Activated CD4-positive, alpha-beta T cell treated with anti-CD3 and anti-CD28 coated beads, Interleukin-2, amount 10 ng/mL, durations not matched to agents 7 days and 5 days (primary cell): ENCODE measurements at regions not wholly inside any gene's neighbourhood (a gene's known extent, or its start where the extent isn't known, plus 50 kb on each side); places are given as distances from the start of the nearest gene placed in this dataset.
"Not testable (repeated sequence)": the region's sequence is repeated elsewhere in the genome, so short reads cannot be mapped to it uniquely, and the experiment has no call there.

Experiments
- CTCF ChIA-PET: fragments of 350-600 bp; sonication (Branson Sonifier 250); formaldehyde crosslinking; loops from one replicate; lab custom pipeline; 2021; ENCODE audit warnings: antibody characterized with exemption; lab: Charles Lee
- POLR2A ChIA-PET: fragments of 350-600 bp; sonication (Branson Sonifier 250); formaldehyde crosslinking; loops from one replicate; lab custom pipeline; 2021; ENCODE audit warnings: antibody characterized with exemption; lab: Charles Lee
- DNase-seq: peaks from one replicate; pipeline ENCODE4 v3.0.0-alpha.2; 2020
- H3K27ac Mint-ChIP-seq: one replicate; pipeline ENCODE4 v1.8.0; 2021; ENCODE audit warnings: mild to moderate bottlenecking, moderate library complexity, mixed read lengths
- H3K27me3 Mint-ChIP-seq: one replicate; pipeline ENCODE4 v1.8.0; 2021; ENCODE audit warnings: mixed read lengths
- H3K36me3 Mint-ChIP-seq: one replicate; pipeline ENCODE4 v1.8.0; 2021; ENCODE audit warnings: low read depth, mixed read lengths
- H3K4me1 Mint-ChIP-seq: one replicate; pipeline ENCODE4 v1.8.0; 2021; ENCODE audit warnings: mixed read lengths
- H3K4me3 Mint-ChIP-seq: one replicate; pipeline ENCODE4 v1.8.0; 2021; ENCODE audit warnings: mild to moderate bottlenecking, moderate library complexity, mixed read lengths
- H3K9me3 Mint-ChIP-seq: one replicate; pipeline ENCODE4 v1.8.0; 2021; ENCODE audit warnings: mixed read lengths

DNA sequence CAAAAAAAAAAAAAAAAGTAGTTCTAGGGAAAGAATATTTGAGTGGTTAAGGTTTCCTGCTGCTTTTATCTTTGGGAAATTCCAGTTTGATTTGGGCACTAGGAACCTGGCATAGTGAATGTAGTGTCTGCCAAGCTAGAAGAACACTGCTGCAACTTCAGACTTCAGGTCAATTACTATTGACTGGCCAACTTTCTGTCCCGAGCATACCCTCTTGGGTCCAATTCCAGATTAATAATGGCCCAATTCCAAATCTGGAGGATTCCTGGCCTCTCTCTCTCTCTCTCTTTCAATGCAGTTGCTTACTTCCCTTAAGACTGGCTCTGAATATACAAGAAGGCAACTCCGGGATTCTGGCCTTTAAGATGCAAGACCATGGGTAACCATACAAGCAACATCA, 74.9 kb downstream of the ANKEF1 start:
- no peaks in the 10 kb centered on the region for H3K4me1 Mint-ChIP-seq
- ChIA-PET CTCF (interaction anchor here (0.6 kb wide), 1 partner anchor 549 kb away, joined by 4 read pairs; no protein-coding TSS in a partner anchor), POLR2A (no interaction called here)
- H3K9me3 Mint-ChIP-seq: no peaks in the 10 kb centered on the region
- no peak overlapping the region for H3K27ac Mint-ChIP-seq
- no peaks in the 10 kb centered on the region for H3K27me3 Mint-ChIP-seq
- no peak for DNase-seq
- no peaks in the 10 kb centered on the region for H3K36me3 Mint-ChIP-seq
- no peak overlapping the region for H3K4me3 Mint-ChIP-seq

GRCh38 chr20:10110151-10110550, 75.4 kb downstream of the ANKEF1 start:
- Mint-ChIP-seq H3K36me3 (no peaks in the 10 kb centered on the region), H3K27ac (no peak overlapping the region), H3K27me3 (no peaks in the 10 kb centered on the region), H3K4me3 (no peak overlapping the region), H3K4me1 (peaks cover 4% of the 10 kb centered on the region), H3K9me3 (no peaks in the 10 kb centered on the region)
- ChIA-PET POLR2A (no interaction called here), CTCF (interaction anchor here (0.6 kb wide), 1 partner anchor 550 kb away, joined by 4 read pairs; no protein-coding TSS in a partner anchor)
- no peak for DNase-seq

- no peaks in the 10 kb centered on the region for H3K36me3 Mint-ChIP-seq
- ChIA-PET CTCF (interaction anchor here (0.5 kb wide), 1 partner anchor 964 kb away, joined by 3 read pairs; no protein-coding TSS in a partner anchor), POLR2A (no interaction called here)
- H3K9me3 Mint-ChIP-seq: no peaks in the 10 kb centered on the region
- H3K27me3 Mint-ChIP-seq: no peaks in the 10 kb centered on the region
- peaks cover 5% of the 10 kb centered on the region for H3K4me1 Mint-ChIP-seq
- DNase-seq: no peak
- H3K4me3 Mint-ChIP-seq: no peak overlapping the region
- no peak overlapping the region for H3K27ac Mint-ChIP-seq
Observed at GRCh38 chr20:10111139-10111958, 76.6 kb downstream of the ANKEF1 start.

- Mint-ChIP-seq H3K27ac (no peak overlapping the region), H3K4me1 (peaks cover 5% of the 10 kb centered on the region), H3K9me3 (no peaks in the 10 kb centered on the region), H3K4me3 (no peak overlapping the region), H3K27me3 (no peaks in the 10 kb centered on the region), H3K36me3 (no peaks in the 10 kb centered on the region)
- CTCF ChIA-PET: interaction anchor here (0.5 kb wide), 1 partner anchor 964 kb away, joined by 3 read pairs; no protein-coding TSS in a partner anchor
- POLR2A ChIA-PET: no interaction called here
- DNase-seq: no peak
Observed at GRCh38 chr20:10111959-10112250, 77.1 kb downstream of the ANKEF1 start.

- DNase-seq: no peak
Observed at GRCh38 chr20:10113746-10114145, 79.0 kb downstream of the ANKEF1 start.

GRCh38 chr20:10114598-10114997, 79.8 kb downstream of the ANKEF1 start:
- no peak overlapping the region for H3K27ac Mint-ChIP-seq
- ChIA-PET CTCF (no interaction called here), POLR2A (no interaction called here)

More at GRCh38 chr20:10113746-10114145, 79.0 kb downstream of the ANKEF1 start:
- Mint-ChIP-seq H3K9me3 (no peaks in the 10 kb centered on the region), H3K27ac (no peak overlapping the region), H3K4me1 (peaks cover 5% of the 10 kb centered on the region), H3K4me3 (no peak overlapping the region), H3K27me3 (no peaks in the 10 kb centered on the region), H3K36me3 (no peaks in the 10 kb centered on the region)
- ChIA-PET CTCF (no interaction called here), POLR2A (no interaction called here)

GRCh38 chr20:10115021-10115420, 80.2 kb downstream of the ANKEF1 start:
- ChIA-PET POLR2A (no interaction called here), CTCF (no interaction called here)
- no peaks in the 10 kb centered on the region for H3K9me3 Mint-ChIP-seq
- no peaks in the 10 kb centered on the region for H3K36me3 Mint-ChIP-seq
- H3K4me1 Mint-ChIP-seq: peaks cover 5% of the 10 kb centered on the region
- H3K27ac Mint-ChIP-seq: no peak overlapping the region
- no peaks in the 10 kb centered on the region for H3K27me3 Mint-ChIP-seq
- no peak overlapping the region for H3K4me3 Mint-ChIP-seq
- no peak for DNase-seq

More at GRCh38 chr20:10114598-10114997, 79.8 kb downstream of the ANKEF1 start:
- H3K36me3 Mint-ChIP-seq: no peaks in the 10 kb centered on the region
- H3K4me3 Mint-ChIP-seq: no peak overlapping the region
- no peaks in the 10 kb centered on the region for H3K27me3 Mint-ChIP-seq
- peaks cover 5% of the 10 kb centered on the region for H3K4me1 Mint-ChIP-seq
- no peaks in the 10 kb centered on the region for H3K9me3 Mint-ChIP-seq
- no peak for DNase-seq

DNA sequence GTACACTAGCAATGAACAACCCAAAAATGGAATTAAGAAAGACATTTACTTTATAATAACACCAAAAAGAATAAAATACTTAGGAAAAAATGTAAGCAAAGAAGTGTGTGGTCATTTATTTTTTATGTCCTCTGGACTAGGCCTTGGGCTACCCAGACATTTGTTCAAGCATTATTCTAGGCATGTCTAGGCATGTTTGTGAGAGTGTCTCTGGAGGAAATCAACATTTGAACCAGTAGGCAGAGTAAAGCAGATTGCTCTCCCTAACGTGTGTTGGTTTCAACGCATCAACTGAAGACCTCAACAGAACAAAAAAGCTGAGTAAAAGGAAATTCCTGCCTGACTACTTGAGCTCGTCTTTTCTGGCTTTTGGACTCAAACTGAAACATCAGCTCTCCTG, 84.5 kb downstream of the ANKEF1 start:
- Mint-ChIP-seq H3K27me3 (no peaks in the 10 kb centered on the region), H3K36me3 (no peaks in the 10 kb centered on the region), H3K9me3 (no peaks in the 10 kb centered on the region), H3K27ac (no peak overlapping the region), H3K4me3 (no peak overlapping the region), H3K4me1 (peaks cover 5% of the 10 kb centered on the region)
- no peak for DNase-seq
- ChIA-PET CTCF (no interaction called here), POLR2A (no interaction called here)

- H3K36me3 Mint-ChIP-seq, CTCF ChIA-PET, H3K27ac Mint-ChIP-seq, DNase-seq, H3K4me1 Mint-ChIP-seq, H3K4me3 Mint-ChIP-seq, H3K27me3 Mint-ChIP-seq: not testable (repeated sequence)
- peaks cover 12% of the 10 kb centered on the region for H3K9me3 Mint-ChIP-seq
- POLR2A ChIA-PET: interaction anchor here (0.7 kb wide), 1 partner anchor 512 kb away, joined by 3 read pairs; no protein-coding TSS in a partner anchor
Observed at GRCh38 chr20:10124883-10125282, 90.1 kb downstream of the ANKEF1 start.

DNA sequence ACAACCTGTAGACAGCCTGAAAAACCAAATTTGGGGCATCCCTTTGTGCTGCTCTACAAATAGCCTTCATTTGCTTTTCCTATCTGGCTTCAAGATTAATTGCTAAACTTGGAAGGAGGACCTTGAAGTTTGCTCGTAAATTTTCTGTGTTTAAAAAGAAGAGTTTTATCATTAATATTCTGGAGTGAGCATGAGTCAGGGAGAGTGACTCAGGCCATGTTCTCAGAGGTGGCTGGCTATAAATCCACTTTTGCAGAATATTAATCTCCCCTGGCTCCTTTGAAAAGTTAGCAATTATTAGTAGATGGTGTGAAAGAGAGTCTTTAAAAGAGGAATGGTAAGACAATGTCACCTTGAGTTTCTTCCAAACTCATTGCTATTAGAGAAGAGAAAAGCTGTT, 91.0 kb downstream of the ANKEF1 start:
- peaks cover 3% of the 10 kb centered on the region for H3K36me3 Mint-ChIP-seq
- no peaks in the 10 kb centered on the region for H3K4me1 Mint-ChIP-seq
- ChIA-PET POLR2A (no interaction called here), CTCF (no interaction called here)
- H3K9me3 Mint-ChIP-seq: peaks cover 12% of the 10 kb centered on the region
- no peak overlapping the region for H3K4me3 Mint-ChIP-seq
- no peak for DNase-seq
- no peaks in the 10 kb centered on the region for H3K27me3 Mint-ChIP-seq
- no peak overlapping the region for H3K27ac Mint-ChIP-seq

GRCh38 chr20:10129749-10130148, 88.9 kb upstream of the SNAP25 start:
- peaks cover 2% of the 10 kb centered on the region for H3K36me3 Mint-ChIP-seq
- H3K27ac Mint-ChIP-seq: no peak overlapping the region
- no peak for DNase-seq
- H3K27me3 Mint-ChIP-seq: no peaks in the 10 kb centered on the region
- ChIA-PET CTCF (no interaction called here), POLR2A (no interaction called here)
- H3K9me3 Mint-ChIP-seq: peaks cover 8% of the 10 kb centered on the region
- H3K4me1 Mint-ChIP-seq: no peaks in the 10 kb centered on the region
- H3K4me3 Mint-ChIP-seq: no peak overlapping the region

DNA sequence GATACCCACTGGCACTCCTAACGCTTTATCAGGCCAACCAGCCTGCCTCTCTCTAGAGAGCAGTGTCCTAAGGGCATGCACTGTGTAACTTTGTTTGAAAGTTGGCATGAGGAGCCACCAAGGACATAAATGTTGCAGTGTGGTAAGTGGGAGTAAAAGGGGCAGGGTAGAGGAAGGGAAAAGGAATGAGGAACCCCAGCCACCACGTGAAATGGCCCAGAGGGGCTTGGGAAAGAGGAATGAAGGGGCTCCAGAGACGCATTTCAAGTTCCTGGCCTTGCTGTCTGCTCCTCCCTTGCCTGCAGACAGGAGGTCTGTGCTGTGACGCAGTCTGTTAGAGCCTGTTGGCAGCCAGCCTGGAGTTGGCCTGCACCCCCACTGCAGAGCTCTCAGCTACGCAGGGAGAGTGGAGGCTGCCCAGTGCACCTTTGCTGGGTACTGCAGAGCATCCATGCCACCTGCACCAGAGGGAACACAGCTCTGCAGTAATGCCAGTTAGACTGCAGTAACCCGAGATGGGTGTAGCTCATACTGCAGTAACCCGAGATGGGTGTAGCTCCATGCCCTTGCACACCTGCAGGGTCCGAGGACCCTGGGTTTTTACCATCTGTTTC, 86.8 kb upstream of the SNAP25 start:
- no peaks in the 10 kb centered on the region for H3K9me3 Mint-ChIP-seq
- ChIA-PET CTCF (no interaction called here), POLR2A (no interaction called here)
- no peaks in the 10 kb centered on the region for H3K27me3 Mint-ChIP-seq
- H3K27ac Mint-ChIP-seq: no peak overlapping the region
- H3K4me3 Mint-ChIP-seq: no peak overlapping the region
- H3K36me3 Mint-ChIP-seq: no peaks in the 10 kb centered on the region
- no peak for DNase-seq
- no peaks in the 10 kb centered on the region for H3K4me1 Mint-ChIP-seq

- Mint-ChIP-seq H3K9me3 (no peaks in the 10 kb centered on the region), H3K4me1 (no peaks in the 10 kb centered on the region), H3K4me3 (no peak overlapping the region), H3K27me3 (no peaks in the 10 kb centered on the region), H3K27ac (no peak overlapping the region), H3K36me3 (no peaks in the 10 kb centered on the region)
- ChIA-PET CTCF (no interaction called here), POLR2A (no interaction called here)
- no peak for DNase-seq
Observed at GRCh38 chr20:10132387-10132786, 86.2 kb upstream of the SNAP25 start.
